HG02840 (cell line): ENCODE measurements at regions not wholly inside any gene's neighbourhood (a gene's known extent, or its start where the extent isn't known, plus 50 kb on each side); places are given as distances from the start of the nearest gene placed in this dataset.
"Not testable (repeated sequence)": the region's sequence is repeated elsewhere in the genome, so short reads cannot be mapped to it uniquely, and the experiment has no call there.

Experiments
- ATAC-seq: cut with Tn5 transposase; IDR thresholded peaks from one replicate; pipeline ENCODE4 v1.9.1; 2021; ENCODE audit warnings: mild to moderate bottlenecking, moderate library complexity, moderate number of reproducible peaks; ENCODE audit not compliant: unreplicated experiment, low FRiP score

GRCh38 chr11:23727794-23728193, 769.1 kb upstream of the LUZP2 start:
- ATAC-seq = no peak

- no peak for ATAC-seq
Observed at GRCh38 chr11:23729088-23729487, 767.8 kb upstream of the LUZP2 start.

- ATAC-seq = no peak
Observed at GRCh38 chr11:23730307-23730998, 766.4 kb upstream of the LUZP2 start.

GRCh38 chr11:23732026-23732425, 764.8 kb upstream of the LUZP2 start:
- ATAC-seq = no peak

GRCh38 chr11:23746896-23747295, 750.0 kb upstream of the LUZP2 start:
- no peak for ATAC-seq

GRCh38 chr11:23749762-23750430, 747.0 kb upstream of the LUZP2 start:
- no peak for ATAC-seq

- no peak for ATAC-seq
Observed at GRCh38 chr11:23751280-23751679, 745.6 kb upstream of the LUZP2 start.

- ATAC-seq = no peak
Observed at GRCh38 chr11:23755076-23755475, 741.8 kb upstream of the LUZP2 start.

GRCh38 chr11:23755769-23756168, 741.1 kb upstream of the LUZP2 start:
- ATAC-seq = no peak

GRCh38 chr11:23759489-23759888, 737.4 kb upstream of the LUZP2 start:
- ATAC-seq = no peak

- no peak for ATAC-seq
Observed at GRCh38 chr11:23764286-23764685, 732.6 kb upstream of the LUZP2 start.

GRCh38 chr11:23765682-23766252, 731.1 kb upstream of the LUZP2 start:
- ATAC-seq = no peak

- ATAC-seq = no peak
Observed at GRCh38 chr11:23767576-23767975, 729.3 kb upstream of the LUZP2 start.

GRCh38 chr11:23769214-23769613, 727.6 kb upstream of the LUZP2 start:
- ATAC-seq = no peak

- no peak for ATAC-seq
Observed at GRCh38 chr11:23772081-23772480, 724.8 kb upstream of the LUZP2 start.

- no peak for ATAC-seq
Observed at GRCh38 chr11:23778971-23779370, 717.9 kb upstream of the LUZP2 start.

GRCh38 chr11:23780231-23780630, 716.6 kb upstream of the LUZP2 start:
- ATAC-seq = no peak

GRCh38 chr11:23781803-23782560, 714.9 kb upstream of the LUZP2 start:
- no peak for ATAC-seq

GRCh38 chr11:23786974-23787373, 709.9 kb upstream of the LUZP2 start:
- ATAC-seq = not testable (repeated sequence)

GRCh38 chr11:23789200-23789853, 707.5 kb upstream of the LUZP2 start:
- ATAC-seq = no peak

- no peak for ATAC-seq
Observed at GRCh38 chr11:23789938-23790371, 706.9 kb upstream of the LUZP2 start.
